ENCODE measurements at regions not wholly inside any gene's neighbourhood (a gene's known extent, or its start where the extent isn't known, plus 50 kb on each side); places are given as distances from the start of the nearest gene placed in this dataset.

- Mint-ChIP-seq H3K27ac (no peak overlapping the region), H3K4me3 (no peak overlapping the region), H3K36me3 (ENCODE audit: low read depth) (no peaks in the 10 kb centered on the region), H3K27me3 (ENCODE audit: insufficient read depth, low read depth, poor library complexity) (no peaks in the 10 kb centered on the region), H3K4me1 (no peaks in the 10 kb centered on the region), H3K9me3 (no peaks in the 10 kb centered on the region)
- TF ChIP-seq NANOG (IDR thresholded peaks at IDR 0.05; ENCODE audit: borderline replicate concordance): no peak
- TF ChIP-seq REST (IDR thresholded peaks at IDR 0.05; ENCODE audit: unreplicated experiment): no peak
- TF ChIP-seq CTCF (conservative IDR thresholded peaks at IDR 0.05; ENCODE audit: low read depth in 2 of 2): no peak
- TF ChIP-seq POLR2AphosphoS5 (IDR thresholded peaks at IDR 0.05; ENCODE audit: low read depth): no peak
- TF ChIP-seq ZNF331 (CRISPR knock-in tag; IDR thresholded peaks at IDR 0.05; ENCODE audit: low read depth): no peak
- no peak for TF ChIP-seq STAT1 (IDR thresholded peaks at IDR 0.05; ENCODE audit: unreplicated experiment)
- no peak for TF ChIP-seq JUNB (IDR thresholded peaks at IDR 0.05; ENCODE audit: unreplicated experiment)
- TF ChIP-seq CREB1 (CRISPR knock-in tag; IDR thresholded peaks at IDR 0.05; ENCODE audit: low read depth): no peak
- no peak for TF ChIP-seq ZNF114 (CRISPR knock-in tag; IDR thresholded peaks at IDR 0.05)
- Histone ChIP-seq H3K27ac (ENCODE audit: low read depth) (no peak overlapping the region), H3K36me3 (ENCODE audit: insufficient read depth) (no peaks in the 10 kb centered on the region), H3K9me2 (ENCODE audit: insufficient read depth) (peaks cover 8% of the 10 kb centered on the region; the same call in 1 of the 2 replicates), H3K4me3 (no peak overlapping the region), H3K27me3 (ENCODE audit: insufficient read depth) (no peaks in the 10 kb centered on the region), H2AFZ (no peak overlapping the region), H3K4me1 (ENCODE audit: insufficient read depth) (no peaks in the 10 kb centered on the region), H4K20me1 (replicated peaks; ENCODE audit: insufficient read depth) (no peaks in the 10 kb centered on the region), H3K79me2 (replicated peaks; ENCODE audit: insufficient read depth) (no peaks in the 10 kb centered on the region), H3F3A (replicated peaks; ENCODE audit: low read depth) (no peaks in the 10 kb centered on the region), H3K4me2 (no peak overlapping the region)
- DNase-seq (ENCODE audit: low spot score): no peak
- ATAC-seq: no peak
Measured at GRCh38 chr19:30878495-30878894, 470.7 kb downstream of the TSHZ3 start.

DNA sequence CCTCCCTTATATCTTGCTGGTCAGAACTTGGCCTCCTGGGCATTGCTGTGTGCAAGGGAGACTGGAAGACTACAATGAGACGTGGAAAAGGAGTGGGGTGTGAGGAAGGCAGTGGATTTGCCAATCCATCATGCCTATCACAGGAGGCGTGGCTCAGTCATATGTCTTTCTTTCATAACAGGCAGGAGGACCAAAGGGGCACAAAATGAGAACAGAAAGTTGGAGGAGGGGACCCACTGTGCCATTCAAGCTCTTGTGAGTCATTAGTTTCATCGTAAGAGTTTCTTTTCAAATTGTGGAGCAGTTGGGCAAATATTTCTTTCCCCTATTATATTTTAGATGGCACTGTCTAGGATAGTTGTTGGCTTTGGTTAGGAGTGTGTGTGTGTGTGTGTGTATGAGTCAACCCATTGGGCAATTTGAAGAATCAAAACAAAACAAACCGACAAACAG lies 471.5 kb downstream of the TSHZ3 start:
- no peaks in the 10 kb centered on the region for H3K4me1 Mint-ChIP-seq
- H3F3A ChIP-seq (replicated peaks; ENCODE audit: low read depth): no peaks in the 10 kb centered on the region
- no peaks in the 10 kb centered on the region for H3K36me3 Mint-ChIP-seq (ENCODE audit: low read depth)
- H3K79me2 ChIP-seq (replicated peaks; ENCODE audit: insufficient read depth): no peaks in the 10 kb centered on the region
- no peaks in the 10 kb centered on the region for H3K27me3 Mint-ChIP-seq (ENCODE audit: insufficient read depth, low read depth, poor library complexity)
- H4K20me1 ChIP-seq (replicated peaks; ENCODE audit: insufficient read depth): no peaks in the 10 kb centered on the region
- no peak overlapping the region for H3K27ac ChIP-seq (ENCODE audit: low read depth)
- H3K36me3 ChIP-seq (ENCODE audit: insufficient read depth): no peaks in the 10 kb centered on the region
- H3K4me1 ChIP-seq (ENCODE audit: insufficient read depth): no peaks in the 10 kb centered on the region
- no peak overlapping the region for H3K4me3 ChIP-seq
- H3K4me3 Mint-ChIP-seq: no peak overlapping the region
- no peak overlapping the region for H3K4me2 ChIP-seq
- no peak overlapping the region for H2AFZ ChIP-seq
- no peak for DNase-seq (ENCODE audit: low spot score)
- no peaks in the 10 kb centered on the region for H3K9me3 Mint-ChIP-seq
- H3K27ac Mint-ChIP-seq: no peak overlapping the region
- no peak for ATAC-seq
- no peaks in the 10 kb centered on the region for H3K27me3 ChIP-seq (ENCODE audit: insufficient read depth)
- H3K9me2 ChIP-seq (ENCODE audit: insufficient read depth): peaks cover 8% of the 10 kb centered on the region; the same call in 1 of the 2 replicates
- no peak for TF ChIP-seq REST (IDR thresholded peaks at IDR 0.05; ENCODE audit: unreplicated experiment)
- TF ChIP-seq POLR2AphosphoS5 (IDR thresholded peaks at IDR 0.05; ENCODE audit: low read depth): no peak
- TF ChIP-seq JUNB (IDR thresholded peaks at IDR 0.05; ENCODE audit: unreplicated experiment): no peak
